ENCODE measurements at regions not wholly inside any gene's neighbourhood (a gene's known extent, or its start where the extent isn't known, plus 50 kb on each side); places are given as distances from the start of the nearest gene placed in this dataset.

DNA sequence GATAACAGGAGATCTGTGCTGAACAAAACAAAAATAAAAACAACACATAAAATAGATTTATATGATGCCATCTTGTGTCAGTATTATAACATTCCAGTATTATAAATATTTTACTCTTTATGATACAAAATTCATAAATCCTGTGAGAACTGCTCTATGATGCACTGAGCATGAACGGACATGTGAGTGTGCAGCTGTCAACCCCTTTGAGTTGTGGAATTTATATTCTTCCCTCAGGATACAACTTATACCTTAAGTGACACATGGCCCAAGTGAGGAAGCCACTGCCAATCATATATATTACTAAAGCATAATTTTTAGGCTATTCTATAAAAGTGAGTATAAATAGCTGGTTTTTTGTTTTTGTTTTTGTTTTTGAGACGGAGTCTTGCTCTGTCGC is 116.0 kb upstream of the OR13F1 start:
- TF ChIP-seq TAF1 (conservative IDR thresholded peaks at IDR 0.05) (no peak), FOXA1 (IDR thresholded peaks at IDR 0.05) (no peak), HNF4G (IDR thresholded peaks at IDR 0.05) (no peak), MAX (IDR thresholded peaks at IDR 0.05) (no peak), ATF3 (IDR thresholded peaks at IDR 0.05) (no peak), EGR1 (IDR thresholded peaks at IDR 0.05; ENCODE audit: low read depth in 2 of 2) (no peak), FOXA2 (IDR thresholded peaks at IDR 0.05) (no peak), ZBTB33 (IDR thresholded peaks at IDR 0.05) (no peak), JUND (IDR thresholded peaks at IDR 0.05) (no peak), NR2F2 (IDR thresholded peaks at IDR 0.05) (no peak), RAD21 (IDR thresholded peaks at IDR 0.05) (no peak), GABPA (IDR thresholded peaks at IDR 0.05 in 1 of 2, conservative IDR thresholded peaks at IDR 0.05 in 1 of 2) (no peak), HNF4A (conservative IDR thresholded peaks at IDR 0.05) (no peak), SP1 (IDR thresholded peaks at IDR 0.05) (no peak), RXRA (IDR thresholded peaks at IDR 0.05) (no peak), YY1 (IDR thresholded peaks at IDR 0.05) (no peak)
- TF ChIP-seq, protein P1, sequence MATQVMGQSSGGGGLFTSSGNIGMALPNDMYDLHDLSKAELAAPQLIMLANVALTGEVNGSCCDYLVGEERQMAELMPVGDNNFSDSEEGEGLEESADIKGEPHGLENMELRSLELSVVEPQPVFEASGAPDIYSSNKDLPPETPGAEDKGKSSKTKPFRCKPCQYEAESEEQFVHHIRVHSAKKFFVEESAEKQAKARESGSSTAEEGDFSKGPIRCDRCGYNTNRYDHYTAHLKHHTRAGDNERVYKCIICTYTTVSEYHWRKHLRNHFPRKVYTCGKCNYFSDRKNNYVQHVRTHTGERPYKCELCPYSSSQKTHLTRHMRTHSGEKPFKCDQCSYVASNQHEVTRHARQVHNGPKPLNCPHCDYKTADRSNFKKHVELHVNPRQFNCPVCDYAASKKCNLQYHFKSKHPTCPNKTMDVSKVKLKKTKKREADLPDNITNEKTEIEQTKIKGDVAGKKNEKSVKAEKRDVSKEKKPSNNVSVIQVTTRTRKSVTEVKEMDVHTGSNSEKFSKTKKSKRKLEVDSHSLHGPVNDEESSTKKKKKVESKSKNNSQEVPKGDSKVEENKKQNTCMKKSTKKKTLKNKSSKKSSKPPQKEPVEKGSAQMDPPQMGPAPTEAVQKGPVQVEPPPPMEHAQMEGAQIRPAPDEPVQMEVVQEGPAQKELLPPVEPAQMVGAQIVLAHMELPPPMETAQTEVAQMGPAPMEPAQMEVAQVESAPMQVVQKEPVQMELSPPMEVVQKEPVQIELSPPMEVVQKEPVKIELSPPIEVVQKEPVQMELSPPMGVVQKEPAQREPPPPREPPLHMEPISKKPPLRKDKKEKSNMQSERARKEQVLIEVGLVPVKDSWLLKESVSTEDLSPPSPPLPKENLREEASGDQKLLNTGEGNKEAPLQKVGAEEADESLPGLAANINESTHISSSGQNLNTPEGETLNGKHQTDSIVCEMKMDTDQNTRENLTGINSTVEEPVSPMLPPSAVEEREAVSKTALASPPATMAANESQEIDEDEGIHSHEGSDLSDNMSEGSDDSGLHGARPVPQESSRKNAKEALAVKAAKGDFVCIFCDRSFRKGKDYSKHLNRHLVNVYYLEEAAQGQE (IDR thresholded peaks at IDR 0.05): no peak
- TF ChIP-seq, protein P2, sequence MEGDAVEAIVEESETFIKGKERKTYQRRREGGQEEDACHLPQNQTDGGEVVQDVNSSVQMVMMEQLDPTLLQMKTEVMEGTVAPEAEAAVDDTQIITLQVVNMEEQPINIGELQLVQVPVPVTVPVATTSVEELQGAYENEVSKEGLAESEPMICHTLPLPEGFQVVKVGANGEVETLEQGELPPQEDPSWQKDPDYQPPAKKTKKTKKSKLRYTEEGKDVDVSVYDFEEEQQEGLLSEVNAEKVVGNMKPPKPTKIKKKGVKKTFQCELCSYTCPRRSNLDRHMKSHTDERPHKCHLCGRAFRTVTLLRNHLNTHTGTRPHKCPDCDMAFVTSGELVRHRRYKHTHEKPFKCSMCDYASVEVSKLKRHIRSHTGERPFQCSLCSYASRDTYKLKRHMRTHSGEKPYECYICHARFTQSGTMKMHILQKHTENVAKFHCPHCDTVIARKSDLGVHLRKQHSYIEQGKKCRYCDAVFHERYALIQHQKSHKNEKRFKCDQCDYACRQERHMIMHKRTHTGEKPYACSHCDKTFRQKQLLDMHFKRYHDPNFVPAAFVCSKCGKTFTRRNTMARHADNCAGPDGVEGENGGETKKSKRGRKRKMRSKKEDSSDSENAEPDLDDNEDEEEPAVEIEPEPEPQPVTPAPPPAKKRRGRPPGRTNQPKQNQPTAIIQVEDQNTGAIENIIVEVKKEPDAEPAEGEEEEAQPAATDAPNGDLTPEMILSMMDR (IDR thresholded peaks at IDR 0.05; ENCODE audit: low read depth, low read length, missing input control): no peak

More for the DNA sequence above, 116.0 kb upstream of the OR13F1 start:
- H3K9ac ChIP-seq (ENCODE audit: low read depth in 1 of 2, low read length in 2 of 2): no peak overlapping the region
- H3K4me3 ChIP-seq (ENCODE audit: low read depth in 1 of 3, low read length in 3 of 3): no peak overlapping the region
- H3K36me3 ChIP-seq (ENCODE audit: control insufficient read depth in 4 of 4, insufficient read depth in 3 of 4, low read depth in 1 of 4, low read length in 3 of 4): no peaks in the 10 kb centered on the region
- H3K4me1 ChIP-seq (ENCODE audit: control insufficient read depth in 4 of 4, insufficient read depth in 4 of 4, low read length in 3 of 4): no peaks in the 10 kb centered on the region
- no peaks in the 10 kb centered on the region for H3K9me3 ChIP-seq (ENCODE audit: control insufficient read depth in 4 of 4, low read length in 3 of 4)
- 79% methylated on average over 3 of the region's 3 CpGs for WGBS
- DNase-seq (ENCODE audit: low spot score): no peak
- no peak overlapping the region for H3K27ac ChIP-seq (ENCODE audit: low read depth in 1 of 2, low read length in 2 of 2)
- H3K27me3 ChIP-seq (ENCODE audit: control insufficient read depth in 4 of 4, insufficient read depth in 4 of 4, low read length in 3 of 4): no peaks in the 10 kb centered on the region

Measured in liver (tissue), 8 donors.